Endothelial cell of umbilical vein (primary cell): ENCODE measurements at regions not wholly inside any gene's neighbourhood (a gene's known extent, or its start where the extent isn't known, plus 50 kb on each side); places are given as distances from the start of the nearest gene placed in this dataset.

Experiments
- BruUV-seq: library from RNA; stranded (reverse); fragments of 400-500 nt; replicated peaks from 2 replicates; lab custom pipeline; 2021; lab: Mats Ljungman, UMichigan
- CTCF ChIA-PET: fragments of 300-600, 350-600 bp; sonication (Branson Sonifier 250); formaldehyde crosslinking; loops from one replicate; lab custom pipeline; 2021; ENCODE audit warnings: antibody characterized with exemption, inconsistent platforms; lab: Charles Lee
- POLR2A ChIA-PET: fragments of 300-600, 350-600 bp; sonication (Branson Sonifier 250); formaldehyde crosslinking; loops from one replicate; lab custom pipeline; 2021; ENCODE audit warnings: antibody characterized with exemption, inconsistent platforms; lab: Charles Lee
- DNase-seq: peaks from one replicate; pipeline ENCODE4 v3.0.0-alpha.2; 2011; ENCODE audit warnings: low read depth, low spot score
- FAIRE-seq: peaks from 2 replicates; lab custom pipeline; 2011; peaks lifted over from hg19 to GRCh38; lab: Jason Lieb, UNC
- H2AFZ ChIP-seq: 2 replicates; pipeline ENCODE4 v1.6.0; 2012; ENCODE audit warnings: low read depth, low read length, control low read depth, inconsistent platforms
- H3K27ac ChIP-seq: 2 replicates; pipeline ENCODE4 v1.5.1; 2011; ENCODE audit warnings: low read depth, mild to moderate bottlenecking, control low read depth, low read length, moderate library complexity; ENCODE audit not compliant: insufficient read depth
- H3K27me3 ChIP-seq, 2 experiments: 2 replicates each; pipeline versions ENCODE4 v1.6.0 to v1.6.1; 2011; ENCODE audit warnings: low read length in 2 of 2, mixed read lengths in 1 of 2; ENCODE audit not compliant: control insufficient read depth in 2 of 2, insufficient read depth in 2 of 2
- H3K36me3 ChIP-seq, 2 experiments: 2 replicates in 1 of 2; 3 replicates in 1 of 2; pipeline ENCODE4 v1.5.1; 2011; ENCODE audit warnings: low read length in 2 of 2, mild to moderate bottlenecking in 1 of 2, moderate library complexity in 1 of 2; ENCODE audit not compliant: control insufficient read depth in 2 of 2, insufficient read depth in 2 of 2; ENCODE audit errors: extremely low read depth in 1 of 2
- H3K4me1 ChIP-seq: 3 replicates; pipeline ENCODE4 v1.5.1; 2011; ENCODE audit warnings: mild to moderate bottlenecking, low read length; ENCODE audit not compliant: control insufficient read depth, insufficient read depth; ENCODE audit errors: extremely low read depth
- H3K4me2 ChIP-seq: 2 replicates; pipeline ENCODE4 v1.6.1; 2011; ENCODE audit warnings: low read length, control low read depth, mixed read lengths; ENCODE audit not compliant: insufficient read depth
- H3K4me3 ChIP-seq, 3 experiments: fragments of 200-600 bp in 1 of 3; sonication (generic), shearing (Covaris generic) in 1 of 3; replicated peaks in 1 of 3; 2 replicates each; pipeline ENCODE4 v1.5.1; 2011 to 2016; ENCODE audit warnings: control low read depth in 3 of 3, low read length in 3 of 3, mild to moderate bottlenecking in 2 of 3, inconsistent platforms in 1 of 3, low read depth in 1 of 3, moderate library complexity in 1 of 3; ENCODE audit not compliant: insufficient read depth in 1 of 3
- H3K79me2 ChIP-seq: 2 replicates; pipeline ENCODE4 v1.6.0; 2012; ENCODE audit warnings: low read length, inconsistent platforms; ENCODE audit not compliant: control insufficient read depth, insufficient read depth
- H3K9ac ChIP-seq: replicated peaks from 2 replicates; pipeline ENCODE3; 2011; ENCODE audit warnings: low read length, control low read depth; ENCODE audit not compliant: insufficient read depth; ENCODE audit errors: extremely low read depth
- H3K9me1 ChIP-seq: replicated peaks from 3 replicates; pipeline ENCODE4 v1.6.0; 2011; ENCODE audit warnings: mild to moderate bottlenecking, low read length; ENCODE audit not compliant: control insufficient read depth, insufficient read depth; ENCODE audit errors: extremely low read depth
- H3K9me3 ChIP-seq: replicated peaks from 2 replicates; pipeline ENCODE4 v1.5.1; 2012; ENCODE audit warnings: low read length, inconsistent platforms; ENCODE audit not compliant: control insufficient read depth, insufficient read depth
- H4K20me1 ChIP-seq: replicated peaks from 2 replicates; pipeline ENCODE3; 2011; ENCODE audit warnings: mild to moderate bottlenecking, low read length; ENCODE audit not compliant: control insufficient read depth, insufficient read depth; ENCODE audit errors: extremely low read depth
- EZH2 ChIP-seq: IDR thresholded peaks from 2 replicates; pipeline ENCODE4 v1.6.1; 2012; ENCODE audit warnings: borderline replicate concordance, low read depth, mild to moderate bottlenecking, moderate library complexity, low read length, inconsistent platforms; ENCODE audit not compliant: severe bottlenecking
- JUN ChIP-seq: IDR thresholded peaks from 2 replicates; pipeline ENCODE4 v1.6.1; 2011; ENCODE audit warnings: borderline replicate concordance, low read depth; ENCODE audit not compliant: insufficient read length, insufficient read depth
- POLR2AphosphoS5 ChIP-seq: IDR thresholded peaks from 2 replicates; pipeline ENCODE4 v1.6.1; 2012; ENCODE audit warnings: low read depth, mild to moderate bottlenecking, control low read depth, low read length, moderate library complexity; ENCODE audit not compliant: insufficient read depth
- dilution Hi-C: fragments of 300-500 bp; cut with MboI; formaldehyde crosslinking; loops from one replicate; pipeline ENCODE4 v1.15.0; 2019; ENCODE audit warnings: low sequenced_read_pairs; ENCODE audit not compliant: extremely low pct_ligation_motif_present
- intact Hi-C: fragments of 100-400 bp; cut with micrococcal nuclease; formaldehyde crosslinking; loops from one replicate; pipeline ENCODE4 v1.10.0; 2022
- TF ChIP-seq, protein P1 (sequence below), 2 donors: IDR thresholded peaks; 1 replicate in 1 of 2; 2 replicates in 1 of 2; pipeline ENCODE4 v1.5.1; 2011; ENCODE audit warnings: low read length in 2 of 2, mild to moderate bottlenecking in 2 of 2, moderate library complexity in 2 of 2, control low read depth in 1 of 2, inconsistent platforms in 1 of 2, low read depth in 1 of 2; ENCODE audit not compliant: insufficient read depth in 1 of 2; ENCODE audit errors: extremely low read depth in 1 of 2
- TF ChIP-seq, protein P2 (sequence below): IDR thresholded peaks from 2 replicates; pipeline ENCODE4 v1.6.1; 2011; ENCODE audit not compliant: insufficient read depth, insufficient read length

DNA sequence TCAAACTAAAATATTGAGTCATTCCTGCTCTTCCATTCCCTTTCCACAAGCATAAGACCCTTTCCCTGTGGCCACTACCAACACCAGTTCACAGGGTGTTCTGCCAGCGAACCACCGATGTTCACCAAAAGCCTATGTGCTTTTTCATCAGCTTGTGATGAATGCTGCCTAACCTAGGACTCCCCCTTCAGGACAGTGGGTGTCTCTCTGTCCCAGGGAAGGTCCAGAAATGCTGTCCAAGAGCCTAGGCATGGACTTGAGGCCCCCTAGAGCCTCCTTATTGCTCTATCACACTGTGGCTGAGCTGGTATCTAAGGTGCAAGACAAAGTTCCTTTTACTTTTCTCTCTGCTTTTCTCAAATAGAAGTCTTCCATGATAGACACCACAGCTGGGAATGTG lies 1015.6 kb downstream of the PCDH19 start:
- Histone ChIP-seq H3K4me3 (no peak overlapping the region), H3K79me2 (no peaks in the 10 kb centered on the region), H3K27ac (no peak overlapping the region), H3K4me2 (no peak overlapping the region), H3K9me1 (no peaks in the 10 kb centered on the region), H3K36me3 (no peaks in the 10 kb centered on the region), H3K9me3 (no peaks in the 10 kb centered on the region), H3K27me3 (no peaks in the 10 kb centered on the region), H2AFZ (no peak overlapping the region), H3K4me1 (no peaks in the 10 kb centered on the region), H4K20me1 (no peaks in the 10 kb centered on the region), H3K9ac (no peak overlapping the region)
- dilution Hi-C loops (no loop called here), intact Hi-C loops (no loop called here)
- ChIA-PET CTCF (no interaction called here), POLR2A (no interaction called here)
- no peak for FAIRE-seq
- TF ChIP-seq EZH2 (no peak), POLR2AphosphoS5 (no peak), JUN (no peak)
- TF ChIP-seq, protein P1, sequence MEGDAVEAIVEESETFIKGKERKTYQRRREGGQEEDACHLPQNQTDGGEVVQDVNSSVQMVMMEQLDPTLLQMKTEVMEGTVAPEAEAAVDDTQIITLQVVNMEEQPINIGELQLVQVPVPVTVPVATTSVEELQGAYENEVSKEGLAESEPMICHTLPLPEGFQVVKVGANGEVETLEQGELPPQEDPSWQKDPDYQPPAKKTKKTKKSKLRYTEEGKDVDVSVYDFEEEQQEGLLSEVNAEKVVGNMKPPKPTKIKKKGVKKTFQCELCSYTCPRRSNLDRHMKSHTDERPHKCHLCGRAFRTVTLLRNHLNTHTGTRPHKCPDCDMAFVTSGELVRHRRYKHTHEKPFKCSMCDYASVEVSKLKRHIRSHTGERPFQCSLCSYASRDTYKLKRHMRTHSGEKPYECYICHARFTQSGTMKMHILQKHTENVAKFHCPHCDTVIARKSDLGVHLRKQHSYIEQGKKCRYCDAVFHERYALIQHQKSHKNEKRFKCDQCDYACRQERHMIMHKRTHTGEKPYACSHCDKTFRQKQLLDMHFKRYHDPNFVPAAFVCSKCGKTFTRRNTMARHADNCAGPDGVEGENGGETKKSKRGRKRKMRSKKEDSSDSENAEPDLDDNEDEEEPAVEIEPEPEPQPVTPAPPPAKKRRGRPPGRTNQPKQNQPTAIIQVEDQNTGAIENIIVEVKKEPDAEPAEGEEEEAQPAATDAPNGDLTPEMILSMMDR (IDR thresholded peaks at IDR 0.05; ENCODE audit: extremely low read depth in 1 of 2, insufficient read depth in 1 of 2, low read depth in 1 of 2, low read length in 2 of 2): no peak
- TF ChIP-seq, protein P2, sequence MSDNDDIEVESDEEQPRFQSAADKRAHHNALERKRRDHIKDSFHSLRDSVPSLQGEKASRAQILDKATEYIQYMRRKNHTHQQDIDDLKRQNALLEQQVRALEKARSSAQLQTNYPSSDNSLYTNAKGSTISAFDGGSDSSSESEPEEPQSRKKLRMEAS: no peak
- no peak for DNase-seq
- BruUV-seq: no TSS peak
